ENCODE measurements at regions not wholly inside any gene's neighbourhood (a gene's known extent, or its start where the extent isn't known, plus 50 kb on each side); places are given as distances from the start of the nearest gene placed in this dataset.

DNA sequence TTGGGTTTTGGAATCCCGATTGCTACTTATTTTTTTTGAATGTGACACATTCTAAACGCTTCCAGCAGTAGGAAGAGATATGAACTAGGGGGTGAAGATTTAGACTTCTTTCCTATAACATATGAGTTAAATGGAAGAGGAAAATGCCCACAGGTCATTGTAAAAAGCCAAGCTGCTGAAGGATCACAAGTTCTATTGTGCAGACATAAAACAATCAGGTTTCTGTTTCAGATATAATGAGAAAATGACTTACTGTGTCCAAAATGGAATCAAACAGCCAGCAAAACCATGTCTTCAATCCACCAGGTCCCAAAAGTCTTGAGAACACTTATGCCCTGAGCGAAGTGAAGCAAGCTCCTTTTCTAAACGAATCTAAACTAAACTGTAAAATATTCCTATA lies 157.0 kb upstream of the SOX9 start:
- Histone ChIP-seq H3K79me2 (ENCODE audit: insufficient read depth, low read length) (no peaks in the 10 kb centered on the region), H3K9ac (ENCODE audit: low read length) (no peak overlapping the region), H3K4me3 (ENCODE audit: insufficient read depth, low read length, poor library complexity, severe bottlenecking) (no peak overlapping the region), H3K36me3 (ENCODE audit: low read length) (no peaks in the 10 kb centered on the region), H3K9me2 (replicated peaks; ENCODE audit: insufficient read depth, low read length) (no peaks in the 10 kb centered on the region; the same call in 1 of the 2 replicates), H4K20me1 (ENCODE audit: low read depth, low read length) (no peaks in the 10 kb centered on the region), H3K27ac (ENCODE audit: low read depth, low read length) (no peak overlapping the region), H2AFZ (ENCODE audit: low read depth, low read length, severe bottlenecking) (no peak overlapping the region), H3F3A (ENCODE audit: insufficient read depth) (no peaks in the 10 kb centered on the region), H3K4me2 (ENCODE audit: low read depth, low read length, poor library complexity, severe bottlenecking) (no peak overlapping the region), H3K27me3 (ENCODE audit: low read length) (no peaks in the 10 kb centered on the region), H3K9me3 (ENCODE audit: insufficient read depth, low read length) (no peaks in the 10 kb centered on the region)
- TF ChIP-seq, protein P1, sequence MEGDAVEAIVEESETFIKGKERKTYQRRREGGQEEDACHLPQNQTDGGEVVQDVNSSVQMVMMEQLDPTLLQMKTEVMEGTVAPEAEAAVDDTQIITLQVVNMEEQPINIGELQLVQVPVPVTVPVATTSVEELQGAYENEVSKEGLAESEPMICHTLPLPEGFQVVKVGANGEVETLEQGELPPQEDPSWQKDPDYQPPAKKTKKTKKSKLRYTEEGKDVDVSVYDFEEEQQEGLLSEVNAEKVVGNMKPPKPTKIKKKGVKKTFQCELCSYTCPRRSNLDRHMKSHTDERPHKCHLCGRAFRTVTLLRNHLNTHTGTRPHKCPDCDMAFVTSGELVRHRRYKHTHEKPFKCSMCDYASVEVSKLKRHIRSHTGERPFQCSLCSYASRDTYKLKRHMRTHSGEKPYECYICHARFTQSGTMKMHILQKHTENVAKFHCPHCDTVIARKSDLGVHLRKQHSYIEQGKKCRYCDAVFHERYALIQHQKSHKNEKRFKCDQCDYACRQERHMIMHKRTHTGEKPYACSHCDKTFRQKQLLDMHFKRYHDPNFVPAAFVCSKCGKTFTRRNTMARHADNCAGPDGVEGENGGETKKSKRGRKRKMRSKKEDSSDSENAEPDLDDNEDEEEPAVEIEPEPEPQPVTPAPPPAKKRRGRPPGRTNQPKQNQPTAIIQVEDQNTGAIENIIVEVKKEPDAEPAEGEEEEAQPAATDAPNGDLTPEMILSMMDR (IDR thresholded peaks at IDR 0.05; ENCODE audit: insufficient read depth, low read length, poor library complexity, severe bottlenecking): no peak
- no peak for TF ChIP-seq EZH2phosphoT487 (conservative IDR thresholded peaks at IDR 0.05; ENCODE audit: low read length)

DNA sequence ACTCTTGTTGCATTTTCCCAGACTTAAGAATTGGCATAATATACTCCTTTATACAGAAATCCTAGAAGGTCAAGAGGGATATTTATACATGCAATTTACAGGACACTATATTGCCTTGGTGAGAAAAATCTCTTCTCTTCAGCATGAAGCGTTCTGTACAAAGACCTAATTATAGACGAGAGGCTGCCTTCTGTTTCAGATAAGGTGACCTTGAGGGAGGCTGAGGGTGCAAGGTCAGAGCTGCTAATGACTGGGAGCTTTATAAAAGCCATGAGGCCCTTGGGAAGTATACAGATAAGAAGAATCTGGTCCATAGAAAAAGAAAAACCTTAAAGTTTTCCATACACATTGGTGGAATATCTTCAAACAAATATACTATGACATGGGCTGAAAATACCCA lies 156.3 kb upstream of the SOX9 start:
- Histone ChIP-seq H3K27me3 (ENCODE audit: low read length) (no peaks in the 10 kb centered on the region), H3K4me2 (ENCODE audit: low read depth, low read length, poor library complexity, severe bottlenecking) (no peak overlapping the region), H3K9me3 (ENCODE audit: insufficient read depth, low read length) (no peaks in the 10 kb centered on the region), H3K9ac (ENCODE audit: low read length) (no peak overlapping the region), H2AFZ (ENCODE audit: low read depth, low read length, severe bottlenecking) (no peak overlapping the region), H3F3A (ENCODE audit: insufficient read depth) (no peaks in the 10 kb centered on the region), H3K36me3 (ENCODE audit: low read length) (no peaks in the 10 kb centered on the region), H4K20me1 (ENCODE audit: low read depth, low read length) (no peaks in the 10 kb centered on the region), H3K9me2 (replicated peaks; ENCODE audit: insufficient read depth, low read length) (no peaks in the 10 kb centered on the region; the same call in 1 of the 2 replicates), H3K4me3 (ENCODE audit: insufficient read depth, low read length, poor library complexity, severe bottlenecking) (no peak overlapping the region), H3K79me2 (ENCODE audit: insufficient read depth, low read length) (no peaks in the 10 kb centered on the region), H3K27ac (ENCODE audit: low read depth, low read length) (no peak overlapping the region)
- TF ChIP-seq, protein P1 (IDR thresholded peaks at IDR 0.05; ENCODE audit: insufficient read depth, low read length, poor library complexity, severe bottlenecking): no peak
- no peak for TF ChIP-seq EZH2phosphoT487 (conservative IDR thresholded peaks at IDR 0.05; ENCODE audit: low read length)

DNA sequence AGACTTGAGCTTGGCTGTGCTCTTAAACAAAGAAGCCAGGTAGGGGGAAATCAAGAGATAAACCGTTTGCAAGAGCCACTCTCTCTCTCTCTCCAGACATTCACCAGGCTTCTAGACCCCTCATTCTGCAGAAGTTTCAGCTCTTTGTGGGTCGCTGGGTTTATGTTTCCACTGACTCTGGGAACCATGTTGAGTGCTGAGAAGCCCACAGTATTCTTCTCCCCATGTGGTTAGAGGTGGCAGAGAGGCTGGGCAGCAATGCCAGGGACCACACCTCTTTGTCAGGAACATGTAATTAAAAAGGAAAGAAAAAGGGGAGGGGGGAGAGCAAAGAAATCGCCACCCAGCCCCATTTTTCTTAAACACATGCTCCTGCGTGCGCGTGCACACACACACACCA lies 154.8 kb upstream of the SOX9 start:
- no peak overlapping the region for H3K4me3 ChIP-seq (ENCODE audit: insufficient read depth, low read length, poor library complexity, severe bottlenecking)
- H3K79me2 ChIP-seq (ENCODE audit: insufficient read depth, low read length): no peaks in the 10 kb centered on the region
- TF ChIP-seq, protein P1 (IDR thresholded peaks at IDR 0.05; ENCODE audit: insufficient read depth, low read length, poor library complexity, severe bottlenecking): no peak
- TF ChIP-seq EZH2phosphoT487 (conservative IDR thresholded peaks at IDR 0.05; ENCODE audit: low read length): no peak
- no peaks in the 10 kb centered on the region for H3K27me3 ChIP-seq (ENCODE audit: low read length)
- no peak overlapping the region for H3K27ac ChIP-seq (ENCODE audit: low read depth, low read length)
- H3K9me3 ChIP-seq (ENCODE audit: insufficient read depth, low read length): no peaks in the 10 kb centered on the region
- no peaks in the 10 kb centered on the region for H3F3A ChIP-seq (ENCODE audit: insufficient read depth)
- no peaks in the 10 kb centered on the region; the same call in 1 of the 2 replicates for H3K9me2 ChIP-seq (replicated peaks; ENCODE audit: insufficient read depth, low read length)
- H3K36me3 ChIP-seq (ENCODE audit: low read length): no peaks in the 10 kb centered on the region
- H4K20me1 ChIP-seq (ENCODE audit: low read depth, low read length): no peaks in the 10 kb centered on the region
- H3K9ac ChIP-seq (ENCODE audit: low read length): no peak overlapping the region
- H2AFZ ChIP-seq (ENCODE audit: low read depth, low read length, severe bottlenecking): no peak overlapping the region
- H3K4me2 ChIP-seq (ENCODE audit: low read depth, low read length, poor library complexity, severe bottlenecking): no peak overlapping the region
